ENCODE measurements at regions not wholly inside any gene's neighbourhood (a gene's known extent, or its start where the extent isn't known, plus 50 kb on each side); places are given as distances from the start of the nearest gene placed in this dataset.
"Not testable (repeated sequence)": the region's sequence is repeated elsewhere in the genome, so short reads cannot be mapped to it uniquely, and the experiment has no call there.

DNA sequence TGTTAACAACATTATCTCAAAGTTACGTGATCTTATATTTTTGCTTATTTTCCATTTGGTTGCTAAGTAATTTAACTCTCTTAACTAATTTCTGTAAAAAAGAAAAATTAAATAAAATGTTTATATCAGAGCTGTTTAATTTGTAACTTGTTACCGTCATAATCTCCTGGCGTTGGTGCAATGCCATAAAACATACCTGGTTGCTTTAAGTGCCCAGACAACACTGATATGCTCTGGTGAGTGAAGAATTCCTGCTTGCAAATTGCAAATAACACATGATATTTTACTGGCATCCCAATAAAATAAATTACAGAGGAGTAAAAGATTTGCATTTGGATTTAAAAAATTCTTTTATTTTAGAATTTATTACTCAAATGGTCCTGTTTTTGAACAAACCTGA is 640.1 kb upstream of the MIS18BP1 start:
- ChIA-PET CTCF (no interaction called here), POLR2A (ENCODE audit: low non-redundant PET) (no interaction called here)
- no peaks in the 10 kb centered on the region for H3K27me3 ChIP-seq (replicated peaks; ENCODE audit: insufficient read depth, low read depth, low read length, poor library complexity)
- H3K9me3 ChIP-seq (ENCODE audit: low read depth, low read length, poor library complexity, severe bottlenecking), result peaks cover 9% of the 10 kb centered on the region
- H3K36me3 ChIP-seq (ENCODE audit: insufficient read depth, low read length, poor library complexity, severe bottlenecking), result no peaks in the 10 kb centered on the region
- intact Hi-C loops (cut with micrococcal nuclease; ENCODE audit: unreplicated experiment), result no loop called here
- no TSS peak for BruUV-seq (replicated peaks)
- TF ChIP-seq EZH2 (IDR thresholded peaks at IDR 0.05; ENCODE audit: borderline replicate concordance, low read depth, low read length, poor library complexity, severe bottlenecking), result no peak
- TF ChIP-seq, protein P1, sequence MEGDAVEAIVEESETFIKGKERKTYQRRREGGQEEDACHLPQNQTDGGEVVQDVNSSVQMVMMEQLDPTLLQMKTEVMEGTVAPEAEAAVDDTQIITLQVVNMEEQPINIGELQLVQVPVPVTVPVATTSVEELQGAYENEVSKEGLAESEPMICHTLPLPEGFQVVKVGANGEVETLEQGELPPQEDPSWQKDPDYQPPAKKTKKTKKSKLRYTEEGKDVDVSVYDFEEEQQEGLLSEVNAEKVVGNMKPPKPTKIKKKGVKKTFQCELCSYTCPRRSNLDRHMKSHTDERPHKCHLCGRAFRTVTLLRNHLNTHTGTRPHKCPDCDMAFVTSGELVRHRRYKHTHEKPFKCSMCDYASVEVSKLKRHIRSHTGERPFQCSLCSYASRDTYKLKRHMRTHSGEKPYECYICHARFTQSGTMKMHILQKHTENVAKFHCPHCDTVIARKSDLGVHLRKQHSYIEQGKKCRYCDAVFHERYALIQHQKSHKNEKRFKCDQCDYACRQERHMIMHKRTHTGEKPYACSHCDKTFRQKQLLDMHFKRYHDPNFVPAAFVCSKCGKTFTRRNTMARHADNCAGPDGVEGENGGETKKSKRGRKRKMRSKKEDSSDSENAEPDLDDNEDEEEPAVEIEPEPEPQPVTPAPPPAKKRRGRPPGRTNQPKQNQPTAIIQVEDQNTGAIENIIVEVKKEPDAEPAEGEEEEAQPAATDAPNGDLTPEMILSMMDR (conservative IDR thresholded peaks at IDR 0.05; ENCODE audit: low read depth, low read length), result no peak
- no peak overlapping the region for H3K27ac ChIP-seq (ENCODE audit: low read depth, low read length, poor library complexity, severe bottlenecking)
- no peak overlapping the region for H3K4me3 ChIP-seq (ENCODE audit: low read depth, low read length, poor library complexity, severe bottlenecking)
- no peak for DNase-seq (ENCODE audit: low spot score)
- H3K4me1 ChIP-seq (ENCODE audit: insufficient read depth, low read length, poor library complexity, severe bottlenecking), result no peaks in the 10 kb centered on the region

DNA sequence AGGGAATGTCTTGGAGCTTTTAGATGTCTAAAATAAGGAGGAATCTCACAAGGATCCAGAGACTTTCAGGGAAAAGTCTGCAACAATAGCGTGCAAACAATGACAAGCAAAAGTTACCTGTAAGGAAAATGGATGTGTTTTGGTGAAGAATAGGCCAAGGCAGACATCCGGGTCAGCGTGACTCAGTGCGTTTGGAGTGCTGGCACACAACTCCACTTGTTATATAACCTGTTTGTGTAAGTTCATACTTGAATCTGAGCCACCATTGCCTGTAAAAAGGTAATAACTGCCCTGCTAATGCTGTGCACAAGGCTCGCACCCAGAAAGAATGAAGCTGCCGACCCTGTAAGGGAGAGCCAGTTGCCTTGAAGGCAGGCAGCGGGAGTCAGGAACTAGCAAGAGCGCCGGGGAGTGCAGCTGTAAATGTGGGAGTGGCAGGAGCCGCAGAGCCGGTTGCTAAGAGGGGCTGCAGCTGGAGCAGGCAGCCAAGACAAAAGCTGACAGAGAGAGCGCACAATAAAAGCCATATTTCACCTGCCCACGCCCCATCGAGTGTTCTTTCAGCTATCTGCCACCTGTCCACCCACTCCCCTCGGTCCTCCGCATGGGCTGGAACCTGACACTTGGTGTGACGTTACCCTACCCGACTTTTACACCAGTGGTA is 638.5 kb upstream of the MIS18BP1 start:
- no peak for TF ChIP-seq EZH2 (IDR thresholded peaks at IDR 0.05; ENCODE audit: borderline replicate concordance, low read depth, low read length, poor library complexity, severe bottlenecking)
- TF ChIP-seq, protein P1 (conservative IDR thresholded peaks at IDR 0.05; ENCODE audit: low read depth, low read length), result no peak
- Histone ChIP-seq H3K36me3 (ENCODE audit: insufficient read depth, low read length, poor library complexity, severe bottlenecking) (no peaks in the 10 kb centered on the region), H3K4me1 (ENCODE audit: insufficient read depth, low read length, poor library complexity, severe bottlenecking) (no peaks in the 10 kb centered on the region), H3K27me3 (replicated peaks; ENCODE audit: insufficient read depth, low read depth, low read length, poor library complexity) (no peaks in the 10 kb centered on the region), H3K9me3 (ENCODE audit: low read depth, low read length, poor library complexity, severe bottlenecking) (peaks cover 7% of the 10 kb centered on the region), H3K4me3 (ENCODE audit: low read depth, low read length, poor library complexity, severe bottlenecking) (no peak overlapping the region), H3K27ac (ENCODE audit: low read depth, low read length, poor library complexity, severe bottlenecking) (no peak overlapping the region)
- intact Hi-C loops (cut with micrococcal nuclease; ENCODE audit: unreplicated experiment), result no loop called here
- POLR2A ChIA-PET (ENCODE audit: low non-redundant PET), result no interaction called here
- DNase-seq (ENCODE audit: low spot score), result no peak
- no TSS peak for BruUV-seq (replicated peaks)
- CTCF ChIA-PET, result no interaction called here

DNA sequence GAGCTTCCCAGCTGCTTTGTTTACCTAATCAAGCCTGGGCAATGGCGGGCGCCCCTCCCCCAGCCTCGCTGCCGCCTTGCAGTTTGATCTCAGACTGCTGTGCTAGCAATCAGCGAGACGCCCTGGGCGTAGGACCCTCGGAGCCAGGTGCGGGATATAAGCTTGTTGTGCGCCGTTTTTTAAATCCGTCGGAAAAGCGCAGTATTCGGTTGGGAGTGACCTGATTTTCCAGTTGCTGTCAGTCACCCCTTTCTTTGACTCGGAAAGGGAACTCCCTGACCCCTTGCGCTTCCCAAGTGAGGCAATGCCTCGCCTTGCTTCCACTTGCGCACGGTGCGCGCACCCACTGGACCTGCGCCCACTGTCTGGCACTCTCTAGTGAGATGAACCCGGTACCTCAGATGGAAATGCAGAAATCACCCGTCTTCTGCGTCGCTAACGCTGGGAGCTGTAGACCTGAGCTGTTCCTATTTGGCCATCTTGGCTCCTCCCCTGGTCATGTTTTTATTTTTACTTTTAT is 635.8 kb upstream of the MIS18BP1 start:
- H3K9me3 ChIP-seq (ENCODE audit: low read depth, low read length, poor library complexity, severe bottlenecking); POLR2A ChIA-PET (ENCODE audit: low non-redundant PET); H3K27ac ChIP-seq (ENCODE audit: low read depth, low read length, poor library complexity, severe bottlenecking); CTCF ChIA-PET; H3K27me3 ChIP-seq (replicated peaks; ENCODE audit: insufficient read depth, low read depth, low read length, poor library complexity); DNase-seq (ENCODE audit: low spot score); H3K4me3 ChIP-seq (ENCODE audit: low read depth, low read length, poor library complexity, severe bottlenecking); H3K4me1 ChIP-seq (ENCODE audit: insufficient read depth, low read length, poor library complexity, severe bottlenecking); H3K36me3 ChIP-seq (ENCODE audit: insufficient read depth, low read length, poor library complexity, severe bottlenecking); BruUV-seq (replicated peaks); intact Hi-C loops (cut with micrococcal nuclease; ENCODE audit: unreplicated experiment): not testable (repeated sequence)

DNA sequence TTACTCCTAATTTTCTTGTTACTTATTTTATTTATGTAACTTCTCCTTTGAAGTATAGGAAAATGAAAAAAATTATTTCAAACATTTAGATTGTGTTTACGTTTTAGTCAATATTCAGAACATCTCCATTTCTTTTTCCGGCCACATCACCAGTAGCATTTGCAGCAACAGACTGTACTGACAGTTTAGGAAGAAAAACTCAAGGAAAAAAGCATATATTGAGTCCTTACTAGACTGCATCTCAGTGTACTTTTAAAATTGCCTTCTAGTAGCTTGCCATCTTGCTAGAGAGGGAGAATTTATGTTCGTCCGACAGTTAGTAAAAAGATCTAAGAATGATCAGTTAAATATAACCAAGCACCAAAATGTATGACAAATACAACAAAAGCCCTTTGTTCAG is 625.0 kb upstream of the MIS18BP1 start:
- H3K4me3 ChIP-seq (ENCODE audit: low read depth, low read length, poor library complexity, severe bottlenecking), result no peak overlapping the region
- H3K4me1 ChIP-seq (ENCODE audit: insufficient read depth, low read length, poor library complexity, severe bottlenecking), result no peaks in the 10 kb centered on the region
- H3K9me3 ChIP-seq (ENCODE audit: low read depth, low read length, poor library complexity, severe bottlenecking), result peaks cover 14% of the 10 kb centered on the region
- ChIA-PET CTCF (no interaction called here), POLR2A (ENCODE audit: low non-redundant PET) (no interaction called here)
- BruUV-seq (replicated peaks), result no TSS peak
- H3K27ac ChIP-seq (ENCODE audit: low read depth, low read length, poor library complexity, severe bottlenecking), result no peak overlapping the region
- TF ChIP-seq EZH2 (IDR thresholded peaks at IDR 0.05; ENCODE audit: borderline replicate concordance, low read depth, low read length, poor library complexity, severe bottlenecking), result no peak
- DNase-seq (ENCODE audit: low spot score), result no peak
- H3K27me3 ChIP-seq (replicated peaks; ENCODE audit: insufficient read depth, low read depth, low read length, poor library complexity), result no peaks in the 10 kb centered on the region
- H3K36me3 ChIP-seq (ENCODE audit: insufficient read depth, low read length, poor library complexity, severe bottlenecking), result no peaks in the 10 kb centered on the region
- intact Hi-C loops (cut with micrococcal nuclease; ENCODE audit: unreplicated experiment), result no loop called here

Data from A673 (cell line).